ENCODE measurements at regions not wholly inside any gene's neighbourhood (a gene's known extent, or its start where the extent isn't known, plus 50 kb on each side); places are given as distances from the start of the nearest gene placed in this dataset.

GRCh38 chr6:79813854-79814709 is 133.3 kb downstream of the ELOVL4 start:
- TF ChIP-seq CTCF (IDR thresholded peaks at IDR 0.05) (peak in 1 of 3 donors; percentile 25), POLR2A (IDR thresholded peaks at IDR 0.05) (no peak)
